Liver (tissue), 7 donors: ENCODE measurements at regions not wholly inside any gene's neighbourhood (a gene's known extent, or its start where the extent isn't known, plus 50 kb on each side); places are given as distances from the start of the nearest gene placed in this dataset.
"Not testable (repeated sequence)": the region's sequence is repeated elsewhere in the genome, so short reads cannot be mapped to it uniquely, and the experiment has no call there.

ENCODE experiments used
- DNase-seq: peaks from one replicate; pipeline ENCODE4 v3.0.0-alpha.2; 2017; ENCODE audit warnings: low spot score
- H3K27ac ChIP-seq, 2 donors: one replicate each; pipeline ENCODE4 v1.7.0; 2013; ENCODE audit warnings: inconsistent platforms in 2 of 2, low read length in 2 of 2, control low read depth in 1 of 2, low read depth in 1 of 2, mild to moderate bottlenecking in 1 of 2
- H3K27me3 ChIP-seq, 4 donors: one replicate each; pipeline versions ENCODE4 v1.6.1 to v1.7.0; 2013; ENCODE audit warnings: low read length in 3 of 4, inconsistent platforms in 1 of 4, mild to moderate bottlenecking in 1 of 4, moderate library complexity in 1 of 4; ENCODE audit not compliant: control insufficient read depth in 4 of 4, insufficient read depth in 4 of 4
- H3K36me3 ChIP-seq, 4 donors: one replicate each; pipeline versions ENCODE4 v1.6.1 to v1.7.0; 2013; ENCODE audit warnings: low read length in 3 of 4, mild to moderate bottlenecking in 3 of 4, low read depth in 1 of 4, moderate library complexity in 1 of 4; ENCODE audit not compliant: control insufficient read depth in 4 of 4, insufficient read depth in 3 of 4
- H3K4me1 ChIP-seq, 4 donors: one replicate each; pipeline versions ENCODE4 v1.6.1 to v1.7.0; 2013; ENCODE audit warnings: low read length in 3 of 4, mild to moderate bottlenecking in 3 of 4, moderate library complexity in 1 of 4; ENCODE audit not compliant: control insufficient read depth in 4 of 4, insufficient read depth in 4 of 4
- H3K4me3 ChIP-seq, 3 donors: one replicate each; pipeline versions ENCODE4 v1.6.1 to v1.7.0; 2013; ENCODE audit warnings: low read length in 3 of 3, control low read depth in 1 of 3, low read depth in 1 of 3, mild to moderate bottlenecking in 1 of 3
- H3K9ac ChIP-seq, 2 donors: one replicate each; pipeline ENCODE4 v1.7.0; 2013; ENCODE audit warnings: low read length in 2 of 2, mild to moderate bottlenecking in 2 of 2, moderate library complexity in 2 of 2, control low read depth in 1 of 2, low read depth in 1 of 2
- H3K9me3 ChIP-seq, 4 donors: one replicate each; pipeline versions ENCODE4 v1.6.1 to v1.7.0; 2013; ENCODE audit warnings: low read length in 3 of 4; ENCODE audit not compliant: control insufficient read depth in 4 of 4
- EGR1 ChIP-seq, 2 donors: IDR thresholded peaks; 2 replicates each; pipeline ENCODE4 v1.6.1; 2016 to 2018; ENCODE audit warnings: antibody characterized with exemption in 2 of 2, low read depth in 2 of 2
- FOXA2 ChIP-seq: IDR thresholded peaks from 2 replicates; pipeline ENCODE4 v1.6.1; 2016; ENCODE audit warnings: antibody characterized with exemption
- SP1 ChIP-seq: IDR thresholded peaks from 2 replicates; pipeline ENCODE4 v1.6.1; 2018; ENCODE audit warnings: antibody characterized with exemption, mild to moderate bottlenecking
- whole genome bisulfite sequencing: extraction: QIAGEN DNeasy Blood & Tissue Kit; methylation state at CpG from one replicate; pipeline ENCODE4 v1.1.7; 2013; 5-methylcytosine and 5-hydroxymethylcytosine counted together
- donor health status: healthy.
- donor health status: healthy.
- donor health status: healthy.
- donor health status: healthy.

- Histone ChIP-seq H3K4me3 (no peak overlapping the region), H3K36me3 (no peaks in the 10 kb centered on the region), H3K9ac (no peak overlapping the region), H3K9me3 (no peaks in the 10 kb centered on the region), H3K27ac (no peak overlapping the region), H3K27me3 (no peaks in the 10 kb centered on the region), H3K4me1 (no peaks in the 10 kb centered on the region)
- WGBS: 68% methylated on average over 4 of the region's 4 CpGs
- no peak for DNase-seq
- TF ChIP-seq EGR1 (IDR thresholded peaks at IDR 0.05; ENCODE audit: low read depth in 2 of 2) (no peak), FOXA2 (no peak), SP1 (no peak)
Observed at GRCh38 chr14:27750114-27750513, 1016.5 kb upstream of the FOXG1 start.

GRCh38 chr14:27757642-27758041, 1008.9 kb upstream of the FOXG1 start:
- not testable (repeated sequence) for H3K36me3 ChIP-seq, H3K9ac ChIP-seq

GRCh38 chr14:27760367-27760766, 1006.2 kb upstream of the FOXG1 start:
- 43% methylated on average over 4 of the region's 4 CpGs for WGBS
- H3K27ac ChIP-seq, H3K27me3 ChIP-seq, H3K9me3 ChIP-seq, H3K9ac ChIP-seq, H3K4me1 ChIP-seq, H3K4me3 ChIP-seq, DNase-seq, H3K36me3 ChIP-seq: not testable (repeated sequence)

More at GRCh38 chr14:27757642-27758041, 1008.9 kb upstream of the FOXG1 start:
- not testable (repeated sequence) for H3K27ac ChIP-seq, H3K27me3 ChIP-seq, H3K9me3 ChIP-seq, DNase-seq, H3K4me3 ChIP-seq, H3K4me1 ChIP-seq
- WGBS: 85% methylated on average over 4 of the region's 4 CpGs

GRCh38 chr14:27799066-27800028, 967.2 kb upstream of the FOXG1 start:
- H3K27me3 ChIP-seq, H3K9ac ChIP-seq, H3K36me3 ChIP-seq, H3K4me1 ChIP-seq, H3K4me3 ChIP-seq, H3K9me3 ChIP-seq, DNase-seq, H3K27ac ChIP-seq: not testable (repeated sequence)
- WGBS: 71% methylated on average over 6 of the region's 6 CpGs

DNA sequence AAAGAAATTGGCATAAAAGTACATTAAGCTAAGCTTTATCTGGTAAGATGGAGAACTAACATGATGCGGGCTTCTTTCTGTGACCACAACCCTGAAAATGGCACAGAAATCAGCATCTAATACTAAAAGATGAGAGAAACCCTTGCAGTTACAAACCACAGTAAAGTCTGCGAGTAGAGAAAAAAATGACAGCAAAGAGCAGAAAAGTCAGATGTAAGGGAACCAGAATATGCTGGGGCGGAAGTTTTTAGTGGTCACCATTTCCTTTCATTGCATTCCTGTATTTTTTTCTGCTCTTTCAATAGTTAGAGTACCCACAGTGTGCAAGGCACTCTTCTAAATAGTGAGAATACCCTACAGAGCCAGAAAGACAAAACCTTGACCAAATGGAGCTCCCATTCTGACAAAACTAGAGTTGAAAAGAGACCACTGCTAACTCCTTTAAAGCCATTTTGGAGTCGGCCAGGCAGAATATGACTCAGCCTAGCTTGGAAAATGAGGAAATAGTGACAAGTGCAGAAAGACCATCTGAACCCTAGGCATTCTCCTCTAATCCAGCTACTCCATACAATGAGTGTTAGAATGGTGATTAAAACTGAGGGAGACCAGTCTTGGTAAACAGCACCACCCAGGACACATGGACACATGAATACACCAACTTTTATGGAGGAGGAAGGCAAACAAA, 948.7 kb upstream of the FOXG1 start:
- not testable (repeated sequence) for H3K27ac ChIP-seq, H3K9me3 ChIP-seq, DNase-seq, H3K4me1 ChIP-seq, H3K36me3 ChIP-seq, H3K27me3 ChIP-seq, H3K9ac ChIP-seq, H3K4me3 ChIP-seq
- WGBS: 66% methylated on average over 4 of the region's 4 CpGs

DNA sequence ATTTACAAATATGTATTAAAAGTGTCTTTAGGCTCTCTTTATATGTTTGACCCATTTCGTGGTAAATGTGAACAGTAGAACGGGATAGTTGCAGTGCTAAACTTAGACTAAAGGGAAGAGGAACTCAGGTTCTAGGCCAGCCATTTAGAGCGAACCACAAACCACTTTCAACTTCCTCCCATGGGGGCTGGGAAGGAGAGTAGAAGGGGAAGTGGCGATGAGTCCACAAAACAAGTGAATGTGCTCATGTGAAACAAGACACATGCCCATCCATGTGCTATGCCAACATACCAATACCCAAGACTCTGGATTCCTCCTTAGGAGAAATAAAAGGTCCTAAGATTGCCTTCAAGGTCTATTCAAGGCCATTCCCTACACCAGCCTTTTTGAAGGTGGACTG, 940.4 kb upstream of the FOXG1 start:
- not testable (repeated sequence) for H3K4me1 ChIP-seq, H3K4me3 ChIP-seq, H3K9ac ChIP-seq, H3K9me3 ChIP-seq, DNase-seq, H3K36me3 ChIP-seq, H3K27me3 ChIP-seq, H3K27ac ChIP-seq
- WGBS: 65% methylated on average over 4 of the region's 4 CpGs

- H3K27me3 ChIP-seq, H3K36me3 ChIP-seq, DNase-seq, H3K4me1 ChIP-seq, H3K27ac ChIP-seq, H3K4me3 ChIP-seq, H3K9ac ChIP-seq, H3K9me3 ChIP-seq: not testable (repeated sequence)
- WGBS: 79% methylated on average over 3 of the region's 3 CpGs
Observed at GRCh38 chr14:27831978-27832377, 934.6 kb upstream of the FOXG1 start.

DNA sequence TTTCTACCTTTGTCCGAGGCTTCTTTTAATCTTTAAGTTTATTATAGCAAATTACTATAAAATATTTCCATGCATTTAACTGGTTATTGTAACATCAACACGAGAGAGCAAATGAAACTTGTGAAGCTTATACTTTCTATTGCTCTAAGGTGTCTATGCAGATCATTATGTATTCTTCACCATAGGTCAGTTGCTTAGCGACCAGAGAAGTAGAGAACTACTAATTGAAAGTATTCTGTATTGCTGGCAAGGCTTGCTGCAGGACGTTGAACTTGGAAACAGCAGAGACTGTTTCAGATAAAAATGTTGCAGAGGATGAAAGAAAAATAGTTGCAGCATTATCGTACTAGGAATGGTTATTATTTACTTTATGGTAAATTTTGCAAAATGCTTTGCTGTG, 933.6 kb upstream of the FOXG1 start:
- H3K9ac ChIP-seq, H3K27me3 ChIP-seq, H3K4me1 ChIP-seq, H3K9me3 ChIP-seq, DNase-seq, H3K4me3 ChIP-seq, H3K36me3 ChIP-seq, H3K27ac ChIP-seq: not testable (repeated sequence)
- 60% methylated on average over 5 of the region's 5 CpGs for WGBS
